ENCODE measurements at regions not wholly inside any gene's neighbourhood (a gene's known extent, or its start where the extent isn't known, plus 50 kb on each side); places are given as distances from the start of the nearest gene placed in this dataset.

DNA sequence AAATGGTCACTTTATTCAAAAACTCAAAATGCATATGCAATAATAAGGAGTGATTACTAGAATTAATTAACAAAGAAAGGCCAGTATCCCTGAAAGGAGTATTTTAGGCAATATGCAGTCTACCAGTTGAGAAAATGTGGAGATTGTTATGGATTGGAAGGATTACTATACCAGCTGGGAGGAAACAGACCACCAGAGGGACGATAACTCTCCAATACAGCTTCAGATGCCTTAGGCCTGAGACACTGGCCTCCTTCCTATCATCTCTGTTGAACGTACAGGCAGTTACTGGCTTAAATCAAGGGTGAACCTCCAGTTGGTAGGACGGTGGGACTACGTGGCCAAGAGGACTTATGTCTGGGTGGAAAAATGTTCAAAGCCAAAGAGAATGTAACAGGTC, 336.4 kb upstream of the EPHA4 start:
- no peaks in the 10 kb centered on the region for H3K9me2 ChIP-seq
- no peaks in the 10 kb centered on the region for H4K20me1 ChIP-seq (ENCODE audit: insufficient read depth)
- H3K4me1 ChIP-seq (ENCODE audit: control insufficient read depth in 1 of 2, insufficient read depth in 2 of 2, low read depth in 1 of 2, low read length in 1 of 2), result no peaks in the 10 kb centered on the region
- H3K4me2 ChIP-seq, result no peak overlapping the region
- ChIA-PET POLR2A (no interaction called here), CTCF (no interaction called here)
- no peaks in the 10 kb centered on the region for H3K9me3 ChIP-seq
- H3K4me3 ChIP-seq (ENCODE audit: low read depth in 2 of 2, low read length in 1 of 2), result no peak overlapping the region
- H2AFZ ChIP-seq (ENCODE audit: low read depth), result no peak overlapping the region
- H3F3A ChIP-seq (replicated peaks; ENCODE audit: insufficient read depth), result no peaks in the 10 kb centered on the region
- TF ChIP-seq RXRA (IDR thresholded peaks at IDR 0.05; ENCODE audit: borderline replicate concordance, low read depth), result no peak
- no peak for TF ChIP-seq JUND (IDR thresholded peaks at IDR 0.05)
- TF ChIP-seq SIN3A (IDR thresholded peaks at IDR 0.05; ENCODE audit: borderline replicate concordance, low read depth, low read length), result no peak
- TF ChIP-seq, protein P1, sequence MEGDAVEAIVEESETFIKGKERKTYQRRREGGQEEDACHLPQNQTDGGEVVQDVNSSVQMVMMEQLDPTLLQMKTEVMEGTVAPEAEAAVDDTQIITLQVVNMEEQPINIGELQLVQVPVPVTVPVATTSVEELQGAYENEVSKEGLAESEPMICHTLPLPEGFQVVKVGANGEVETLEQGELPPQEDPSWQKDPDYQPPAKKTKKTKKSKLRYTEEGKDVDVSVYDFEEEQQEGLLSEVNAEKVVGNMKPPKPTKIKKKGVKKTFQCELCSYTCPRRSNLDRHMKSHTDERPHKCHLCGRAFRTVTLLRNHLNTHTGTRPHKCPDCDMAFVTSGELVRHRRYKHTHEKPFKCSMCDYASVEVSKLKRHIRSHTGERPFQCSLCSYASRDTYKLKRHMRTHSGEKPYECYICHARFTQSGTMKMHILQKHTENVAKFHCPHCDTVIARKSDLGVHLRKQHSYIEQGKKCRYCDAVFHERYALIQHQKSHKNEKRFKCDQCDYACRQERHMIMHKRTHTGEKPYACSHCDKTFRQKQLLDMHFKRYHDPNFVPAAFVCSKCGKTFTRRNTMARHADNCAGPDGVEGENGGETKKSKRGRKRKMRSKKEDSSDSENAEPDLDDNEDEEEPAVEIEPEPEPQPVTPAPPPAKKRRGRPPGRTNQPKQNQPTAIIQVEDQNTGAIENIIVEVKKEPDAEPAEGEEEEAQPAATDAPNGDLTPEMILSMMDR (IDR thresholded peaks at IDR 0.05), result no peak
- no peak for TF ChIP-seq CHD2 (IDR thresholded peaks at IDR 0.05; ENCODE audit: low read length, partially characterized antibody)
- no peak for TF ChIP-seq FOXM1 (IDR thresholded peaks at IDR 0.05; ENCODE audit: low read depth)
- no peak for TF ChIP-seq RFX5 (IDR thresholded peaks at IDR 0.05; ENCODE audit: low read length)
- TF ChIP-seq ELF1 (IDR thresholded peaks at IDR 0.05), result no peak
- TF ChIP-seq YY1 (IDR thresholded peaks at IDR 0.05; ENCODE audit: low read depth), result no peak
- TF ChIP-seq POLR2AphosphoS5 (IDR thresholded peaks at IDR 0.05; ENCODE audit: low read depth, low read length), result no peak
- TF ChIP-seq NRF1 (IDR thresholded peaks at IDR 0.05; ENCODE audit: low read depth, low read length), result no peak
- TF ChIP-seq RCOR1 (IDR thresholded peaks at IDR 0.05; ENCODE audit: low read length), result no peak
- no peak for TF ChIP-seq TEAD4 (IDR thresholded peaks at IDR 0.05; ENCODE audit: borderline replicate concordance, insufficient read depth)
- TF ChIP-seq, protein P2, sequence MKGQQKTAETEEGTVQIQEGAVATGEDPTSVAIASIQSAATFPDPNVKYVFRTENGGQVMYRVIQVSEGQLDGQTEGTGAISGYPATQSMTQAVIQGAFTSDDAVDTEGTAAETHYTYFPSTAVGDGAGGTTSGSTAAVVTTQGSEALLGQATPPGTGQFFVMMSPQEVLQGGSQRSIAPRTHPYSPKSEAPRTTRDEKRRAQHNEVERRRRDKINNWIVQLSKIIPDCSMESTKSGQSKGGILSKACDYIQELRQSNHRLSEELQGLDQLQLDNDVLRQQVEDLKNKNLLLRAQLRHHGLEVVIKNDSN (IDR thresholded peaks at IDR 0.05; ENCODE audit: borderline replicate concordance, low read depth), result no peak
- no peak for TF ChIP-seq NFIC (IDR thresholded peaks at IDR 0.05; ENCODE audit: borderline replicate concordance)
- TF ChIP-seq FOSL2 (IDR thresholded peaks at IDR 0.05; ENCODE audit: borderline replicate concordance, low read depth), result no peak
- no peak for TF ChIP-seq FOXJ3 (CRISPR knock-in tag; IDR thresholded peaks at IDR 0.05)
- TF ChIP-seq, protein P3, sequence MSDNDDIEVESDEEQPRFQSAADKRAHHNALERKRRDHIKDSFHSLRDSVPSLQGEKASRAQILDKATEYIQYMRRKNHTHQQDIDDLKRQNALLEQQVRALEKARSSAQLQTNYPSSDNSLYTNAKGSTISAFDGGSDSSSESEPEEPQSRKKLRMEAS (IDR thresholded peaks at IDR 0.05; ENCODE audit: low read depth), result no peak
- no peaks in the 10 kb centered on the region for H3K36me3 ChIP-seq (replicated peaks in 1 of 2; ENCODE audit: control insufficient read depth in 1 of 2, insufficient read depth in 2 of 2, low read length in 1 of 2)
- no peak for DNase-seq
- H3K27ac ChIP-seq (ENCODE audit: low read depth in 2 of 2, low read length in 1 of 2), result no peak overlapping the region
- 21% methylated on average over 4 of the region's 4 CpGs for WGBS (ENCODE audit: low lambda C conversion rate)
- H3K79me2 ChIP-seq (ENCODE audit: insufficient read depth), result no peaks in the 10 kb centered on the region
- no peak overlapping the region for H3K9ac ChIP-seq
- no peaks in the 10 kb centered on the region for H3K27me3 ChIP-seq (ENCODE audit: insufficient read depth)

DNA sequence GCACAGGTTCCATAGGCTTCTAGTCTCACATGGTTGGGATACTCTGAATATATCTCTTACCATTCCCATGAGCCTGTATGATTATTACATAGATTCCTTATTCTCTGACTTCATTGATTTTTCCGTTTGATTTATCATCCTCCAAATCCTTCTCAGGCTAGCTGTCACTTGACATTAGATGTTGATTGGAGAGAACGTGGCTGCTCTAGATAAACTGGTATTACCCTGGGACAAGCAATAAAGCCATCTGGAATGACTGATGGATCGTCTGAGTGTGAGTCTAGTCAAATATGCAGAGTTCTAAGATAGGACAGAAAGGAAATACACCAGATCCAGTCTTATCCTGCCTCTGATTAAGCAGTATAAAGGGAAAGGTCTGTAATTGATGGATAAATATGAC, 325.6 kb upstream of the EPHA4 start:
- no peak for DNase-seq
- H2AFZ ChIP-seq (ENCODE audit: low read depth), result no peak overlapping the region
- CTCF ChIA-PET, result no interaction called here
- TF ChIP-seq MXI1 (IDR thresholded peaks at IDR 0.05; ENCODE audit: low read depth, low read length) (no peak), TAF1 (IDR thresholded peaks at IDR 0.05; ENCODE audit: borderline replicate concordance, low read depth, low read length) (no peak), TEAD4 (IDR thresholded peaks at IDR 0.05; ENCODE audit: borderline replicate concordance, insufficient read depth) (no peak), NFIC (IDR thresholded peaks at IDR 0.05; ENCODE audit: borderline replicate concordance) (no peak), GATA2 (CRISPR knock-in tag; IDR thresholded peaks at IDR 0.05) (no peak), MEF2A (IDR thresholded peaks at IDR 0.05; ENCODE audit: borderline replicate concordance, low read depth) (no peak), POLR2AphosphoS5 (IDR thresholded peaks at IDR 0.05; ENCODE audit: low read depth, low read length) (no peak), RAD21 (IDR thresholded peaks at IDR 0.05; ENCODE audit: low read length) (no peak)
- TF ChIP-seq, protein P4, sequence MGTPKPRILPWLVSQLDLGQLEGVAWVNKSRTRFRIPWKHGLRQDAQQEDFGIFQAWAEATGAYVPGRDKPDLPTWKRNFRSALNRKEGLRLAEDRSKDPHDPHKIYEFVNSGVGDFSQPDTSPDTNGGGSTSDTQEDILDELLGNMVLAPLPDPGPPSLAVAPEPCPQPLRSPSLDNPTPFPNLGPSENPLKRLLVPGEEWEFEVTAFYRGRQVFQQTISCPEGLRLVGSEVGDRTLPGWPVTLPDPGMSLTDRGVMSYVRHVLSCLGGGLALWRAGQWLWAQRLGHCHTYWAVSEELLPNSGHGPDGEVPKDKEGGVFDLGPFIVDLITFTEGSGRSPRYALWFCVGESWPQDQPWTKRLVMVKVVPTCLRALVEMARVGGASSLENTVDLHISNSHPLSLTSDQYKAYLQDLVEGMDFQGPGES (IDR thresholded peaks at IDR 0.05; ENCODE audit: low read depth, low read length), result no peak
- TF ChIP-seq, protein P2 (IDR thresholded peaks at IDR 0.05; ENCODE audit: borderline replicate concordance, low read depth), result no peak
- TF ChIP-seq, protein P5, sequence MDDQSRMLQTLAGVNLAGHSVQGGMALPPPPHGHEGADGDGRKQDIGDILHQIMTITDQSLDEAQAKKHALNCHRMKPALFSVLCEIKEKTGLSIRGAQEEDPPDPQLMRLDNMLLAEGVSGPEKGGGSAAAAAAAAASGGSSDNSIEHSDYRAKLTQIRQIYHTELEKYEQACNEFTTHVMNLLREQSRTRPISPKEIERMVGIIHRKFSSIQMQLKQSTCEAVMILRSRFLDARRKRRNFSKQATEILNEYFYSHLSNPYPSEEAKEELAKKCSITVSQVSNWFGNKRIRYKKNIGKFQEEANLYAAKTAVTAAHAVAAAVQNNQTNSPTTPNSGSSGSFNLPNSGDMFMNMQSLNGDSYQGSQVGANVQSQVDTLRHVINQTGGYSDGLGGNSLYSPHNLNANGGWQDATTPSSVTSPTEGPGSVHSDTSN (IDR thresholded peaks at IDR 0.05), result no peak

More for the DNA sequence above, 325.6 kb upstream of the EPHA4 start:
- H3K4me1 ChIP-seq (ENCODE audit: control insufficient read depth in 1 of 2, insufficient read depth in 2 of 2, low read depth in 1 of 2, low read length in 1 of 2), result no peaks in the 10 kb centered on the region
- H3K27me3 ChIP-seq (ENCODE audit: insufficient read depth), result no peaks in the 10 kb centered on the region
- H3F3A ChIP-seq (replicated peaks; ENCODE audit: insufficient read depth), result no peaks in the 10 kb centered on the region
- H3K9ac ChIP-seq, result no peak overlapping the region
- no peaks in the 10 kb centered on the region for H3K79me2 ChIP-seq (ENCODE audit: insufficient read depth)
- WGBS (ENCODE audit: low lambda C conversion rate), result 0% methylated on average over 3 of the region's 3 CpGs
- no peaks in the 10 kb centered on the region for H4K20me1 ChIP-seq (ENCODE audit: insufficient read depth)
- H3K4me3 ChIP-seq (ENCODE audit: low read depth in 2 of 2, low read length in 1 of 2), result no peak overlapping the region
- no peaks in the 10 kb centered on the region for H3K9me2 ChIP-seq
- H3K4me2 ChIP-seq, result no peak overlapping the region
- no peaks in the 10 kb centered on the region for H3K9me3 ChIP-seq
- H3K36me3 ChIP-seq (replicated peaks in 1 of 2; ENCODE audit: control insufficient read depth in 1 of 2, insufficient read depth in 2 of 2, low read length in 1 of 2), result no peaks in the 10 kb centered on the region
- POLR2A ChIA-PET, result no interaction called here
- no peak overlapping the region for H3K27ac ChIP-seq (ENCODE audit: low read depth in 2 of 2, low read length in 1 of 2)
